CD14-positive monocyte (primary cell): ENCODE measurements at regions not wholly inside any gene's neighbourhood (a gene's known extent, or its start where the extent isn't known, plus 50 kb on each side); places are given as distances from the start of the nearest gene placed in this dataset.

Source experiments
- DNase-seq, 3 donors: peaks; one replicate each; pipeline ENCODE4 v3.0.0-alpha.2; 2011 to 2022
- H2AFZ ChIP-seq: 2 replicates; pipeline ENCODE4 v1.6.0; 2012; ENCODE audit warnings: mild to moderate bottlenecking, low read depth, low read length, inconsistent platforms; ENCODE audit not compliant: insufficient read depth, poor library complexity, severe bottlenecking
- H3K27ac ChIP-seq, 2 donors: 1 replicate in 1 of 2; 2 replicates in 1 of 2; pipeline ENCODE4 v1.5.1; 2012 to 2013; ENCODE audit warnings: low read length in 2 of 2, control low read depth in 1 of 2, inconsistent platforms in 1 of 2, low read depth in 1 of 2, mild to moderate bottlenecking in 1 of 2
- H3K27me3 ChIP-seq, 2 donors: one replicate each; pipeline versions ENCODE4 v1.6.0 to v1.6.1; 2011 to 2013; ENCODE audit warnings: low read length in 2 of 2; ENCODE audit not compliant: control insufficient read depth in 2 of 2, insufficient read depth in 2 of 2
- H3K36me3 ChIP-seq, 2 donors: replicated peaks in 1 of 2; 1 replicate in 1 of 2; 2 replicates in 1 of 2; pipeline versions ENCODE4 v1.5.1 to v1.6.1; 2012 to 2013; ENCODE audit warnings: low read length in 2 of 2, control low read depth in 1 of 2, inconsistent platforms in 1 of 2, mild to moderate bottlenecking in 1 of 2; ENCODE audit not compliant: insufficient read depth in 2 of 2, control insufficient read depth in 1 of 2
- H3K4me1 ChIP-seq, 2 donors: 1 replicate in 1 of 2; 2 replicates in 1 of 2; pipeline versions ENCODE4 v1.5.1 to v1.6.1; 2012 to 2013; ENCODE audit warnings: low read length in 2 of 2, control low read depth in 1 of 2, inconsistent platforms in 1 of 2, mild to moderate bottlenecking in 1 of 2, moderate library complexity in 1 of 2; ENCODE audit not compliant: insufficient read depth in 2 of 2, control insufficient read depth in 1 of 2
- H3K4me2 ChIP-seq: replicated peaks from 2 replicates; pipeline ENCODE3; 2012; ENCODE audit warnings: low read length, moderate library complexity, mild to moderate bottlenecking; ENCODE audit not compliant: poor library complexity, severe bottlenecking; ENCODE audit errors: extremely low read depth
- H3K4me3 ChIP-seq, 3 experiments: fragments of 200-600 bp in 1 of 3; sonication (generic) in 1 of 3; replicated peaks in 1 of 3; 1 replicate in 2 of 3; 2 replicates in 1 of 3; pipeline ENCODE4 v1.5.1; 2011 to 2013; ENCODE audit warnings: low read length in 3 of 3, mild to moderate bottlenecking in 3 of 3, control low read depth in 2 of 3, low read depth in 2 of 3, inconsistent platforms in 1 of 3, moderate library complexity in 1 of 3
- H3K79me2 ChIP-seq: 2 replicates; pipeline ENCODE4 v1.6.0; 2012; ENCODE audit warnings: mild to moderate bottlenecking, control low read depth, inconsistent platforms, low read length, moderate library complexity; ENCODE audit not compliant: insufficient read depth
- H3K9ac ChIP-seq: 2 replicates; pipeline ENCODE4 v1.6.0; 2017; ENCODE audit warnings: low read length, mild to moderate bottlenecking; ENCODE audit not compliant: insufficient read depth, poor library complexity, severe bottlenecking
- H3K9me3 ChIP-seq, 2 donors: replicated peaks in 1 of 2; 1 replicate in 1 of 2; 2 replicates in 1 of 2; pipeline versions ENCODE4 v1.5.1 to v1.6.1; 2012 to 2013; ENCODE audit warnings: low read length in 2 of 2, control low read depth in 1 of 2; ENCODE audit not compliant: control insufficient read depth in 1 of 2, insufficient read depth in 1 of 2
- H4K20me1 ChIP-seq: 2 replicates; pipeline ENCODE4 v1.6.0; 2012; ENCODE audit warnings: mild to moderate bottlenecking, low read length, control low read depth, moderate library complexity; ENCODE audit not compliant: insufficient read depth
- H3K27ac Mint-ChIP-seq, 7 donors: one replicate each; pipeline ENCODE4 v1.8.0; 2020; ENCODE audit warnings: mild to moderate bottlenecking in 7 of 7, mixed read lengths in 7 of 7, moderate library complexity in 6 of 7, inconsistent platforms in 2 of 7
- H3K27me3 Mint-ChIP-seq, 3 donors: one replicate each; pipeline ENCODE4 v1.8.0; 2021 to 2022; ENCODE audit warnings: low read depth in 3 of 3, mild to moderate bottlenecking in 3 of 3, mixed read lengths in 3 of 3, moderate library complexity in 3 of 3, inconsistent platforms in 1 of 3
- H3K36me3 Mint-ChIP-seq, 2 donors: one replicate each; pipeline ENCODE4 v1.8.0; 2020; ENCODE audit warnings: mixed read lengths in 2 of 2, inconsistent platforms in 1 of 2, mild to moderate bottlenecking in 1 of 2
- H3K4me1 Mint-ChIP-seq: one replicate; pipeline ENCODE4 v1.8.0; 2020; ENCODE audit warnings: mild to moderate bottlenecking, mixed read lengths
- H3K4me3 Mint-ChIP-seq, 2 donors: one replicate each; pipeline ENCODE4 v1.8.0; 2020; ENCODE audit warnings: mild to moderate bottlenecking in 2 of 2, mixed read lengths in 2 of 2, moderate library complexity in 1 of 2
- H3K9me3 Mint-ChIP-seq, 7 donors: one replicate each; pipeline ENCODE4 v1.8.0; 2020 to 2022; ENCODE audit warnings: mixed read lengths in 7 of 7, mild to moderate bottlenecking in 6 of 7, moderate library complexity in 6 of 7, inconsistent platforms in 2 of 7
- WGBS: methylation state at CpG from one replicate; pipeline ENCODE4 v1.1.5; 2013; ENCODE audit warnings: missing lambda C conversion rate; ENCODE audit not compliant: insufficient coverage; 5-methylcytosine and 5-hydroxymethylcytosine counted together
- intact Hi-C, 2 donors: fragments of 100-400 bp; cut with micrococcal nuclease; formaldehyde crosslinking; loops; one replicate each; pipeline versions ENCODE4 v1.15.0 to v1.15.1; 2023
- TF ChIP-seq, protein P1 (sequence below): fragments of 200-600 bp; IDR thresholded peaks from one replicate; pipeline ENCODE4 v1.8.0; 2022; ENCODE audit warnings: antibody characterized with exemption, mild to moderate bottlenecking

DNA sequence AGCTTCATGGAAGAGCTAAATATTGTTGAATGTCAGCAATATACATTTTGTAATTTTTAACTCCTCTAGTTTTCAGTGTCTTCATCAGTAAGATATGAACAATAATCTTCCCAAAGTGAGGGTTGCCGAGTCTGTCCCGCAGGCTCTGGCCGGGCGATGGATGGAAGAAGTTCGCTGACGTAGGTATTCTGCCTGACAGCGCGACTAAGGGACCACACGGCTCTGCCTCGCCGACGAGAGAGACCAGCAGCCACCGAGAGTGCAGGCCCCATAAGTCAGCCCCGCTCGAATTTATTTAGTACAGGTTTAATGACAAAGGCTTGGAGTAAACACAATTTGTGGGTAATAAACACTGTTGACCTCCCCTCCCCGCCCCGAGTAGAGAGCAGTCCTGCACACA lies 427.4 kb upstream of the NECTIN3 start:
- peaks cover 0 to 6% (median 2%) of the 10 kb centered on the region in 7 donors for H3K9me3 Mint-ChIP-seq
- Histone ChIP-seq H3K9ac (no peak overlapping the region), H3K79me2 (no peaks in the 10 kb centered on the region), H3K9me3 (peaks cover 0 to 3% of the 10 kb centered on the region in 2 donors), H3K4me2 (no peak overlapping the region), H3K27ac (no peak overlapping the region), H3K27me3 (no peaks in the 10 kb centered on the region), H3K36me3 (no peaks in the 10 kb centered on the region), H3K4me1 (no peaks in the 10 kb centered on the region), H3K4me3 (no peak overlapping the region), H4K20me1 (no peaks in the 10 kb centered on the region), H2AFZ (no peak overlapping the region)
- WGBS, result 97% methylated on average over 13 of the region's 17 CpGs
- TF ChIP-seq, protein P1, sequence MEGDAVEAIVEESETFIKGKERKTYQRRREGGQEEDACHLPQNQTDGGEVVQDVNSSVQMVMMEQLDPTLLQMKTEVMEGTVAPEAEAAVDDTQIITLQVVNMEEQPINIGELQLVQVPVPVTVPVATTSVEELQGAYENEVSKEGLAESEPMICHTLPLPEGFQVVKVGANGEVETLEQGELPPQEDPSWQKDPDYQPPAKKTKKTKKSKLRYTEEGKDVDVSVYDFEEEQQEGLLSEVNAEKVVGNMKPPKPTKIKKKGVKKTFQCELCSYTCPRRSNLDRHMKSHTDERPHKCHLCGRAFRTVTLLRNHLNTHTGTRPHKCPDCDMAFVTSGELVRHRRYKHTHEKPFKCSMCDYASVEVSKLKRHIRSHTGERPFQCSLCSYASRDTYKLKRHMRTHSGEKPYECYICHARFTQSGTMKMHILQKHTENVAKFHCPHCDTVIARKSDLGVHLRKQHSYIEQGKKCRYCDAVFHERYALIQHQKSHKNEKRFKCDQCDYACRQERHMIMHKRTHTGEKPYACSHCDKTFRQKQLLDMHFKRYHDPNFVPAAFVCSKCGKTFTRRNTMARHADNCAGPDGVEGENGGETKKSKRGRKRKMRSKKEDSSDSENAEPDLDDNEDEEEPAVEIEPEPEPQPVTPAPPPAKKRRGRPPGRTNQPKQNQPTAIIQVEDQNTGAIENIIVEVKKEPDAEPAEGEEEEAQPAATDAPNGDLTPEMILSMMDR, result no peak
- H3K4me1 Mint-ChIP-seq, result no peaks in the 10 kb centered on the region
- H3K4me3 Mint-ChIP-seq, result no peak overlapping the region
- H3K36me3 Mint-ChIP-seq, result no peaks in the 10 kb centered on the region
- no peak for DNase-seq
- no peak overlapping the region for H3K27ac Mint-ChIP-seq
- intact Hi-C loops, result no loop called here
- H3K27me3 Mint-ChIP-seq, result no peaks in the 10 kb centered on the region

DNA sequence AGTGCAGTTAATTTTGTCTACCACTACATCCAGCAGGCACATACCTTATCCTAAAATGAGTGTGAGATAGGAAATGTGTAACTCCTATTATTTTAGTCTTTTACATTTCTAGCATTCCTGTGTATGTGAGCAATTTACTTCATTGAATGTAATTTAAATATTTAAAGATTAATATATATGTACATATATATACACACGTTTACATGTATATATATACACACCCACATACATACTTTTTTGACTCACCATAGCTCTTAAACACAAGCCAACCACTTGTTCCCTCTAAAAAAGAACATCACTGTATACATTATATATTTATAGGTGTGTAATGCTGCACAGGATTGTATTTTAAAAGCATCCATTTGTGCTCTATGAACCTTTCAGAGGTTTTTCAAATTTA lies 425.6 kb upstream of the NECTIN3 start:
- Histone ChIP-seq H4K20me1 (no peaks in the 10 kb centered on the region), H2AFZ (no peak overlapping the region), H3K79me2 (no peaks in the 10 kb centered on the region), H3K9ac (no peak overlapping the region), H3K4me3 (no peak overlapping the region), H3K4me2 (no peak overlapping the region), H3K27me3 (no peaks in the 10 kb centered on the region), H3K9me3 (peaks cover 0 to 3% of the 10 kb centered on the region in 2 donors), H3K36me3 (no peaks in the 10 kb centered on the region), H3K4me1 (no peaks in the 10 kb centered on the region), H3K27ac (no peak overlapping the region)
- no peaks in the 10 kb centered on the region for H3K4me1 Mint-ChIP-seq
- H3K27ac Mint-ChIP-seq, result no peak overlapping the region
- no CpG with 5 or more reads among the region's 1 CpG for WGBS
- no peak for DNase-seq
- intact Hi-C loops, result no loop called here
- TF ChIP-seq, protein P1, result no peak
- no peaks in the 10 kb centered on the region for H3K27me3 Mint-ChIP-seq
- no peaks in the 10 kb centered on the region for H3K36me3 Mint-ChIP-seq
- H3K9me3 Mint-ChIP-seq, result peaks cover 0 to 6% (median 2%) of the 10 kb centered on the region in 7 donors
- H3K4me3 Mint-ChIP-seq, result no peak overlapping the region
